GM06990 (cell line): ENCODE measurements at regions not wholly inside any gene's neighbourhood (a gene's known extent, or its start where the extent isn't known, plus 50 kb on each side); places are given as distances from the start of the nearest gene placed in this dataset.

Source experiments
- DNase-seq: peaks from one replicate; pipeline ENCODE4 v3.0.0-alpha.2; 2011; ENCODE audit not compliant: insufficient read length; ENCODE audit errors: extremely low read depth
- H3K27me3 ChIP-seq: replicated peaks from 2 replicates; pipeline ENCODE4 v1.6.0; 2011; ENCODE audit warnings: low read length; ENCODE audit not compliant: control insufficient read depth, insufficient read depth
- H3K36me3 ChIP-seq: 2 replicates; pipeline ENCODE4 v1.5.1; 2011; ENCODE audit warnings: low read length; ENCODE audit not compliant: control insufficient read depth, insufficient read depth
- H3K4me3 ChIP-seq: replicated peaks from 2 replicates; pipeline ENCODE4 v1.5.1; 2011; ENCODE audit warnings: low read depth, mild to moderate bottlenecking, control low read depth, low read length
- TF ChIP-seq, protein P1 (sequence below): IDR thresholded peaks from 2 replicates; pipeline ENCODE4 v1.5.1; 2011; ENCODE audit warnings: low read length, control low read depth, mild to moderate bottlenecking, inconsistent platforms; ENCODE audit not compliant: insufficient read depth, poor library complexity, severe bottlenecking

DNA sequence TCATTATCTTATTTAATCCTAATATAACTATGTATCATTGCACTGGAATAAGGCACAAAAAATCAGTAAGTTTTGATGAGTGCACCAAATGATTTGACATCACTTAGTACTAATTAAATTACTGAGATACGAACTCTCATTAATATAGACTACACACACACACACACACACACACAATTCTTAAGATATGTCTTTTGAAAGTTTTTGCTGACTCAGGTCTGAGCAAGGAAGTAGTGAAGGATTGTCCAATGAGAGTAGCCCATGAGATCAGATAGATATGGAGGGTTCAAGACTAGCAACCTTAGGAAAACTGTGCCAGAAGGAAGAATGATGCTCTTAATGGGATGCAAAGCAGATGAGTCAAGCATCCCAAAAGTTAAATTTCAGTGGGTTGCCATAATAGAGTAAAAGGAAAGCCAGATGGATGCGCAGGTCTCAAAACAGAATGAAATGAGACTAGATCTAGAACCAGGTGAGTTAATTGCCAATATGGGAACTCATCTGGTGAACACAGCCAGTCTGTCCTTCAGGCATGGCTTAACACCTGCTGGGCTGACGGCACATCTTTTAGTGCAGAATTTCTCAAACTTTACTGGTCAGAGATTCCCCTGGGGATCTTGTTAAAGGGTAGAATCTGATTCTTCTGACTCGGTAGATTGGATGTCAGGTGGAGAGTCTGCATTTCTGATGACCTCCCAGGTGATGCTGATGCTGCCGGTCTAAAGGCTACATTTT, 197.0 kb upstream of the NR4A3 start:
- Histone ChIP-seq H3K4me3 (no peak overlapping the region), H3K36me3 (no peaks in the 10 kb centered on the region), H3K27me3 (no peaks in the 10 kb centered on the region)
- DNase-seq = no peak
- TF ChIP-seq, protein P1, sequence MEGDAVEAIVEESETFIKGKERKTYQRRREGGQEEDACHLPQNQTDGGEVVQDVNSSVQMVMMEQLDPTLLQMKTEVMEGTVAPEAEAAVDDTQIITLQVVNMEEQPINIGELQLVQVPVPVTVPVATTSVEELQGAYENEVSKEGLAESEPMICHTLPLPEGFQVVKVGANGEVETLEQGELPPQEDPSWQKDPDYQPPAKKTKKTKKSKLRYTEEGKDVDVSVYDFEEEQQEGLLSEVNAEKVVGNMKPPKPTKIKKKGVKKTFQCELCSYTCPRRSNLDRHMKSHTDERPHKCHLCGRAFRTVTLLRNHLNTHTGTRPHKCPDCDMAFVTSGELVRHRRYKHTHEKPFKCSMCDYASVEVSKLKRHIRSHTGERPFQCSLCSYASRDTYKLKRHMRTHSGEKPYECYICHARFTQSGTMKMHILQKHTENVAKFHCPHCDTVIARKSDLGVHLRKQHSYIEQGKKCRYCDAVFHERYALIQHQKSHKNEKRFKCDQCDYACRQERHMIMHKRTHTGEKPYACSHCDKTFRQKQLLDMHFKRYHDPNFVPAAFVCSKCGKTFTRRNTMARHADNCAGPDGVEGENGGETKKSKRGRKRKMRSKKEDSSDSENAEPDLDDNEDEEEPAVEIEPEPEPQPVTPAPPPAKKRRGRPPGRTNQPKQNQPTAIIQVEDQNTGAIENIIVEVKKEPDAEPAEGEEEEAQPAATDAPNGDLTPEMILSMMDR = no peak

DNA sequence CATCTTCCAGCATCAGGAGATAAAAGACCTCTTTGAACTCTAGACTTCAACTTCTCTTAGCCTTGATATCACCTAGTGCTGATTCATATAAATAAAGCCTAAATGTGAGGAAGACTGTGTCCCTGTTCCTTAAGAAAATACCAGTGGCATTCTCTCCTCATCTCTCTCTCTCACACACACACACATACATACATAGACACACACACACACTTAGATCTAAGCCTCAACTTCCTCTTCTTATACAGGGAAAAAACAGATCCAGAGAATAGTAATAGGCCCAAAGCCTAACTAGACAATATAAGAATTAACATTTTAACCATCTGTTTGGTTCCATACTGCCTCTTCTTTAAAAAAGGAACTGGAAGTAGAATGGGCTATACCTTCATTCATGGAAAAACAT, 195.3 kb upstream of the NR4A3 start:
- TF ChIP-seq, protein P1 = no peak
- DNase-seq = no peak

GRCh38 chr9:99628285-99628684, 193.4 kb upstream of the NR4A3 start:
- H3K36me3 ChIP-seq = no peaks in the 10 kb centered on the region
- no peak for DNase-seq
- TF ChIP-seq, protein P1 = no peak
- no peak overlapping the region for H3K4me3 ChIP-seq
- no peaks in the 10 kb centered on the region for H3K27me3 ChIP-seq

More for the DNA sequence above, 195.3 kb upstream of the NR4A3 start:
- Histone ChIP-seq H3K36me3 (no peaks in the 10 kb centered on the region), H3K27me3 (no peaks in the 10 kb centered on the region), H3K4me3 (no peak overlapping the region)

DNA sequence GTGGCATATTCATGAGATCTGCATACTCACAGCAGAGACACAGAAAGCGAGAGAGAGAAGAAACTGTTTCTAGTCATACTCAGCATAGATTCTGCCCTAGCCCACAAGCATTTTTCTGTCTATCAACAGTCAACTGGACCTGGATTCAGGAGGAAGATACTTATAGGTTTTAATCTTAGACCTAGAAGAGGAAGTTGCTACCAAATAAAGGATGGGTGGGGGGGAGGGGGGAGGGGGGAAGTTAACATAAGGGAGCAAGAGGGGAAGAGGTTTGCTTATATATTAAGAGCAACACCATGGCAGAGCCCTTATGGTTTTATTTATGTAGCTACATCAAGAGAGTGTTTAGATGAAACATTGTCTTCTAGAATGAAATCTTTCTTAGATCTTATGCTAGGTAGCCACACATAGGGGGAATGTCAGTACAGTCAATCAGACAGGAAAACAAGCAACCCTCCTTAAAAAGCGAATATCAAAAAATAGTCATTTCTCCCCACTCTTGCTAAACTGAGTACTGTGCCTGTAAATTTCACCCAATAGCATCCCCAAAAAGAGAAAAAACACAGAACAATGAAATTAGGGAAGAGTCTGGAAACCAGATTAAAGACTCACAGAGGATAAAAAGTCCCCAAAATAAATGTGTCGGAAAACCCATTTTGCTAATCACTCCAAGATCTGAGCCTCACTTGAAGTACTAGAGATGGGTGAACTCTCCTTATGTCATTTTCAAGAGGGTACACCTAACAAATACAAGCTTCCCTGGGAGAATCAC, 192.7 kb upstream of the NR4A3 start:
- no peaks in the 10 kb centered on the region for H3K27me3 ChIP-seq
- TF ChIP-seq, protein P1 = no peak
- no peak for DNase-seq
- H3K36me3 ChIP-seq = no peaks in the 10 kb centered on the region
- H3K4me3 ChIP-seq = no peak overlapping the region

DNA sequence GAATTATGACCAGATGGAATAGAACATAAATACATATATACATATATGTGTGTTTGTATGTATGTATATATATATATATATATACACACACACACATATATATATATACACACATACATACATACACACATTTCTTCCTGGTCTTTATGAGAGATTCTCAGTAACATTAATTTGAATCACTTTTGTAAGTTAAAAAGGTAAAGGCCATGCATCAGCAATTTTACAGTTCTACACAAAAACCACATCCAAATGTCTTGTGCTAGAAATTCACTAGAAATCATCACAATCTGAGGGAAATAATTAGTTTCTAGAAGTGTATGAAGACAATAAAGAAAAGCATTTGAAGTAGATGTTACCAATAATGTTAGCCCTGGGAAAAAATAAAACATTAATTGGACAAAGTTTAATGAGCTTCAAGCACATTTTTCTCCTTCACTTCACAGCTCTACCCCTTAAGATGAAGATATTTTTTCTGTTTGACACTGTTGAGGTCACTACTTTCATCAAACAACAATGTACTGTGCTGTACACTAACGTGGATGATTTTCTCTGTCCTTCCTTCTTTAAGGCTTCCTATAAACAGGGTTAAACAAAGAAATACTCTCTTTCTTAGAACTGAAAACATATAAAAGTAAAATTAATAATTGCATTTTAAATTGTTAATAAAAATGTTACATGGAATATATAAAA, 189.2 kb upstream of the NR4A3 start:
- no peaks in the 10 kb centered on the region for H3K36me3 ChIP-seq
- no peak overlapping the region for H3K4me3 ChIP-seq
- no peaks in the 10 kb centered on the region for H3K27me3 ChIP-seq
- TF ChIP-seq, protein P1 = no peak
- peak; percentile 14 for DNase-seq
